ENCODE measurements at regions not wholly inside any gene's neighbourhood (a gene's known extent, or its start where the extent isn't known, plus 50 kb on each side); places are given as distances from the start of the nearest gene placed in this dataset.

DNA sequence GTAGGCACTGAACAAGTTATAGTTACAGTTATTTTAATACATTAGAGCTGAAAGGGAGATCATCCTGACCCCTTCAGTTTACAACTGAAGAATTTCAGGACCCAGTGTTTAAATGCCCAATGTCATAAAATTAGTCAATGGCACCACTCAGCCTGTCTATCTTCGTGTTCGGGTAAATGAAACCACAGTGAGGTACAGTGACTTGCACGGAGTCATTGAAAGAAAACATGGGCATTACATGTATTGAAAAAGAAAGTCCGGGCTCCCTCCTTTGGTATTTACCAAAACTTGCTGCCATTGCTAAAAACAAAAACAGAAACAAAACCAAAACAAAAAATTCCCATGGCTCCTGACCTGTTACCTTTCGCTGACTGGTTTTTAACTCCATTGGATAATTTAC, 131.7 kb downstream of the SH2D1A start:
- TF ChIP-seq, protein P1, sequence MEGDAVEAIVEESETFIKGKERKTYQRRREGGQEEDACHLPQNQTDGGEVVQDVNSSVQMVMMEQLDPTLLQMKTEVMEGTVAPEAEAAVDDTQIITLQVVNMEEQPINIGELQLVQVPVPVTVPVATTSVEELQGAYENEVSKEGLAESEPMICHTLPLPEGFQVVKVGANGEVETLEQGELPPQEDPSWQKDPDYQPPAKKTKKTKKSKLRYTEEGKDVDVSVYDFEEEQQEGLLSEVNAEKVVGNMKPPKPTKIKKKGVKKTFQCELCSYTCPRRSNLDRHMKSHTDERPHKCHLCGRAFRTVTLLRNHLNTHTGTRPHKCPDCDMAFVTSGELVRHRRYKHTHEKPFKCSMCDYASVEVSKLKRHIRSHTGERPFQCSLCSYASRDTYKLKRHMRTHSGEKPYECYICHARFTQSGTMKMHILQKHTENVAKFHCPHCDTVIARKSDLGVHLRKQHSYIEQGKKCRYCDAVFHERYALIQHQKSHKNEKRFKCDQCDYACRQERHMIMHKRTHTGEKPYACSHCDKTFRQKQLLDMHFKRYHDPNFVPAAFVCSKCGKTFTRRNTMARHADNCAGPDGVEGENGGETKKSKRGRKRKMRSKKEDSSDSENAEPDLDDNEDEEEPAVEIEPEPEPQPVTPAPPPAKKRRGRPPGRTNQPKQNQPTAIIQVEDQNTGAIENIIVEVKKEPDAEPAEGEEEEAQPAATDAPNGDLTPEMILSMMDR (IDR thresholded peaks at IDR 0.05; ENCODE audit: insufficient read depth, low read length, severe bottlenecking), result no peak
- no peak for FAIRE-seq
- H3K27me3 ChIP-seq (ENCODE audit: control insufficient read depth, insufficient read depth, low read length), result no peaks in the 10 kb centered on the region

DNA sequence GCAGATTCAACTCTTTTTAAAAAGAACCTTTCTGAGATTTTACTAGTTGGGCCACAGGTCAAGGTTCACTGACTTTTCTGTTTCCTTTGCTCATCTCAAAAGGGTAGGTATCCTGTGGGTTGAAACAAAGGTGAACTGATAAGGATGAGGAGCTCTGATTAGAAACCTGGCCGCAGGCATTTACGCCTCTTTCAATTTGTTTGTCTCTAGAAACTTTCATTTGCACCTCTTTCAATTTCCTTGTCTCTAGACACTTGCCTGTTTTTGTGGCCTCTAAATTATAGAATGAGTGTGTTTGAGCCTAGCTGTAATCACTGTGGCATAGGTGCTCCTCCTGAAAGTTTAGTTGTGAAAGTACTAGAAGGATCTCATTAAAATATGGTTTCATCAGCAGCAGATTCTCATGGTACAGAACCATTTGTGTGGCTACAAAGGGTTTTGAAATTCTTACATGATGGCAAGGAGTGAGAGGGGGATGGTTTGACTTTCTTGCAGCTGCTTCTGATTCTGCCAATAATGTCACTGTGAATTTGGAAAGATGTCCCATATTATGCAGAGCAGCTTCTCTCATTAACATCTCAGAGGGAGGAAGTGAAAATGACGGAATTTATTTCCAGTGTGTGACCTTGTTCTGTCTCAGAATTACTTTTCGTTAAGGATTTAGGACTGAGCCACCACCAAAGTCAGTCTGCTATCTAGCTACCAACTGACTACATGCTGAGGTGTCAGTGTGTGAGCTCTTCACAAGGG, 142.2 kb downstream of the SH2D1A start:
- Histone ChIP-seq H3K27me3 (ENCODE audit: control insufficient read depth, insufficient read depth, low read length) (no peaks in the 10 kb centered on the region), H3K4me3 (ENCODE audit: low read depth, low read length) (no peak overlapping the region), H3K36me3 (ENCODE audit: control insufficient read depth, insufficient read depth, low read length) (no peaks in the 10 kb centered on the region)
- DNase-seq (ENCODE audit: low read depth) (no peak), FAIRE-seq (no peak)
- TF ChIP-seq, protein P1 (IDR thresholded peaks at IDR 0.05; ENCODE audit: insufficient read depth, low read length, severe bottlenecking), result no peak

More for the DNA sequence above, 131.7 kb downstream of the SH2D1A start:
- Histone ChIP-seq H3K36me3 (ENCODE audit: control insufficient read depth, insufficient read depth, low read length) (no peaks in the 10 kb centered on the region), H3K4me3 (ENCODE audit: low read depth, low read length) (no peak overlapping the region)
- DNase-seq (ENCODE audit: low read depth), result no peak

DNA sequence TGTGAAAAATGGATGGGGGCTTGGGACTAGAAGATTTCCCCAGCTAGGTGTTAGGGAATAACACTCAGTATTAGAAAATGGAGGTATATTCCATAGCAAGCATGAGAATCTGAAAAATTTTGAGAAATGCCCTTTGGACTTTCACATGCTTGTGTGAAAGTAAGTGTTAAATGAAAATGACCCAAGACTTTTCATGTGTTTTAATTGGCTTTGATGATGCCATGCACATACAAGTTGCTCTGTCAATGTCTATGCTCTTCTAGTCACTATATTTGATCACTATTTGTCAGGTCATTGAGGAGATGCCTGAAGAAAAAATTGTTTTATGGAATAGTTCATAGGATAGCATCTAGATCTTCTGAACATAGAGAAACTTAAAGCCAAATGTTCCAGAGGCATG, 147.6 kb downstream of the SH2D1A start:
- FAIRE-seq (no peak), DNase-seq (ENCODE audit: low read depth) (no peak)
- TF ChIP-seq, protein P1 (IDR thresholded peaks at IDR 0.05; ENCODE audit: insufficient read depth, low read length, severe bottlenecking), result no peak
- no peaks in the 10 kb centered on the region for H3K27me3 ChIP-seq (ENCODE audit: control insufficient read depth, insufficient read depth, low read length)
- no peak overlapping the region for H3K4me3 ChIP-seq (ENCODE audit: low read depth, low read length)
- no peaks in the 10 kb centered on the region for H3K36me3 ChIP-seq (ENCODE audit: control insufficient read depth, insufficient read depth, low read length)

DNA sequence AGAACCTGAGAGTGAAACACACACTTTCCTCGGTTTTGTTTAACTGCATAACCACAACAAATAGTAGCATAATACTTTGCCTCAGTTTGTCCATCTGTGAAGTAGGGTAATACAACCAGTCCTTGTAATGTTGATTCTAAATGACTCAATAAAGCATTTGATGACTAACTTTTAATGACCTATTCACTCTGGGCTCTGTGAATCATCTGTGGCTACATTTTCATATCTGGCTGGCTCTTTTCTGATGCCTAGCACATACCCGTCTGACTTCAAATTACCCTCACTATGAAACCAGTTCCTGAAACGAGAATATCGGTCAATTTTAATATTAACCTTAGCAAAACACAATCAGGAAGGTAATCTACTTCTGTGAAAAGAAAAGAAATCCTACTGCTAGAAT, 151.0 kb downstream of the SH2D1A start:
- FAIRE-seq (no peak), DNase-seq (ENCODE audit: low read depth) (peak; percentile 76)
- no peak overlapping the region for H3K4me3 ChIP-seq (ENCODE audit: low read depth, low read length)

DNA sequence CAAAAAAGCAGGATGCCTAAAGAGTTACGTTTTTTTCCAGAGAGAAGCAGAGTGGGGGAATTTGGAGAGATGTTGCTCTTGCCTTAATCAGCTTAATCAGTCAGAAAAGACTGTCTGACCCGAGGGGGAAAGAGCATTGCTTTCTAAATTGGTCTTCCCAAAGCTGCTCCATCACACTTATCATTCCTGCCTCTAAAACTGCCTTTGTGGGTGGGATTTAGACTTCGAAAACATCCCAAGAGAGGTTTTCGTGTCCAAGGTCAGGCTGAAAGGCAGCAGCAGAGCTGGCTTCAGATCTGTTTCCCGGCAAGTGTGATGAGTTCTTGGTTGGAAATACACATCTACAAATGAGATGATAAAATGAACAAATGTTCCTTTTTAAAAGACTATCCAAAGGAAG, 155.2 kb downstream of the SH2D1A start:
- no peaks in the 10 kb centered on the region for H3K27me3 ChIP-seq (ENCODE audit: control insufficient read depth, insufficient read depth, low read length)
- FAIRE-seq (no peak), DNase-seq (ENCODE audit: low read depth) (no peak)
- no peaks in the 10 kb centered on the region for H3K36me3 ChIP-seq (ENCODE audit: control insufficient read depth, insufficient read depth, low read length)
- no peak overlapping the region for H3K4me3 ChIP-seq (ENCODE audit: low read depth, low read length)
- TF ChIP-seq, protein P1 (IDR thresholded peaks at IDR 0.05; ENCODE audit: insufficient read depth, low read length, severe bottlenecking), result no peak

More for the DNA sequence above, 151.0 kb downstream of the SH2D1A start:
- Histone ChIP-seq H3K27me3 (ENCODE audit: control insufficient read depth, insufficient read depth, low read length) (no peaks in the 10 kb centered on the region), H3K36me3 (ENCODE audit: control insufficient read depth, insufficient read depth, low read length) (no peaks in the 10 kb centered on the region)
- TF ChIP-seq, protein P1 (IDR thresholded peaks at IDR 0.05; ENCODE audit: insufficient read depth, low read length, severe bottlenecking), result no peak

DNA sequence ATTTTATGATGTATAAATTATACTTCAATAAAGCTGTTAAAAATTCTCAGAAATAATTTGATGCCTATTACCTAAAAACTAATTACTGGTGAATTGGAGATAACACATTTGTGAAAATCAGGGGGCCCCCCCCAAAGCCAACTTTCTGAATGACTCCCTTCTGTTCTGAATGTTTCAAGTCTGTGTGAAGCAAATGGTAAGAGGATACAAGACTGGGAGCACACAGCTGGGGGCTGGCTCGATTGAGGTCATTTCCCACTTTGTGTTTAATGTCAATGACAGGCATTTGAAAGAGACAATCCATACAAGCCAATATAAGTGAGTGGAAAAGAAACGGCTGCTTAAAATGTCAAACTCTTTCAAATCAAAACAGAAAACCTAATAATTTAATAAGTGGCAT, 155.8 kb downstream of the SH2D1A start:
- H3K36me3 ChIP-seq (ENCODE audit: control insufficient read depth, insufficient read depth, low read length), result no peaks in the 10 kb centered on the region
- TF ChIP-seq, protein P1 (IDR thresholded peaks at IDR 0.05; ENCODE audit: insufficient read depth, low read length, severe bottlenecking), result no peak

More for the DNA sequence above, 155.8 kb downstream of the SH2D1A start:
- Histone ChIP-seq H3K27me3 (ENCODE audit: control insufficient read depth, insufficient read depth, low read length) (no peaks in the 10 kb centered on the region), H3K4me3 (ENCODE audit: low read depth, low read length) (no peak overlapping the region)
- FAIRE-seq (no peak), DNase-seq (ENCODE audit: low read depth) (no peak)

Data from bronchial epithelial cell (primary cell).